Erythroblast (primary cell): ENCODE measurements at regions not wholly inside any gene's neighbourhood (a gene's known extent, or its start where the extent isn't known, plus 50 kb on each side); places are given as distances from the start of the nearest gene placed in this dataset.

Experiments used
- GATA1 ChIP-seq: IDR thresholded peaks from 2 replicates; pipeline ENCODE4 v1.6.1; 2011; ENCODE audit warnings: low read depth, mild to moderate bottlenecking, control low read depth, low read length, moderate library complexity
- POLR2A ChIP-seq: IDR thresholded peaks from 2 replicates; pipeline ENCODE4 v1.6.1; 2011; ENCODE audit warnings: mild to moderate bottlenecking, low read length

DNA sequence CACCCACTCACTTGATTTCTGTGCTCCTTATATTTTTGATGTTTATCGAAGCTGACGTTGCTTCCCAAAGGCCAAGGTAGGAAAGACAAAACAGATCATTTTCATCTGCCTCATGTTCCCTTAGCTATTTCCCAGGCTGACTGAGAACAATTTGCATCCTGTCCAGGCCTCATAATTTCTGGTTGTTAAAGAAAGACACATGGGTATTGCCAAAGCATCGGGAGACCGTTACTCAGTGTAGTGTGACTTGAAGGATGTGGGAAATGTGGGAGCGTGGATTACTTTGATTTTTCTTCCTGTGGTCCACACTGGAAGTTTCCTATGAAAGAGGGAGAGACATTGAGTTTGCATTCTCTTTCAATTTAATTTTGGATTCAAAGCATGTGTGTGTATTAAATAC is 204.6 kb downstream of the TRIB2 start:
- TF ChIP-seq POLR2A (no peak), GATA1 (no peak)
